Lower leg skin (tissue), 4 donors: ENCODE measurements at regions not wholly inside any gene's neighbourhood (a gene's known extent, or its start where the extent isn't known, plus 50 kb on each side); places are given as distances from the start of the nearest gene placed in this dataset.

Experiments
- DNase-seq, 2 donors: peaks; one replicate each; pipeline ENCODE4 v3.0.0-alpha.2; 2019; ENCODE audit warnings: low spot score in 2 of 2
- H3K4me3 ChIP-seq: fragments of 200-600 bp; sonication (generic); 2 replicates; pipeline ENCODE4 v1.5.1; 2017; ENCODE audit warnings: mild to moderate bottlenecking, low read depth; ENCODE audit not compliant: poor library complexity, severe bottlenecking
- CTCF ChIP-seq, 3 donors: fragments of 450-650 bp; IDR thresholded peaks; one replicate each; pipeline ENCODE4 v1.5.1; 2016; ENCODE audit warnings: antibody characterized with exemption in 3 of 3, mild to moderate bottlenecking in 3 of 3, moderate library complexity in 2 of 3
- POLR2A ChIP-seq, 2 donors: fragments of 450-650 bp; IDR thresholded peaks; one replicate each; pipeline ENCODE4 v1.6.1; 2016 to 2017; ENCODE audit warnings: antibody characterized with exemption in 2 of 2, mild to moderate bottlenecking in 1 of 2, moderate library complexity in 1 of 2
- WGBS, 2 donors: methylation state at CpG; one replicate each; pipeline ENCODE4 v1.1.5; 2018; 5-methylcytosine and 5-hydroxymethylcytosine counted together
- intact Hi-C: fragments of 100-400 bp; cut with DNase I; formaldehyde crosslinking; loops from one replicate; pipeline ENCODE4 v1.15.0; 2023; ENCODE audit warnings: low total_unique reads

GRCh38 chr20:48211847-48212246, 426.6 kb upstream of the SULF2 start:
- intact Hi-C loops: no loop called here
- 91 to 95% methylated on average over 5 of the region's 5 CpGs for WGBS, 2 donors
- TF ChIP-seq POLR2A (IDR thresholded peaks at IDR 0.05) (no peak), CTCF (IDR thresholded peaks at IDR 0.05) (no peak)
- no peak for DNase-seq
- no peak overlapping the region for H3K4me3 ChIP-seq

- intact Hi-C loops: no loop called here
- H3K4me3 ChIP-seq: no peak overlapping the region
- TF ChIP-seq POLR2A (IDR thresholded peaks at IDR 0.05): no peak
- no peak for TF ChIP-seq CTCF (IDR thresholded peaks at IDR 0.05)
- DNase-seq: no peak
- 59 to 65% methylated on average over 3 of the region's 3 CpGs for WGBS, 2 donors
Observed at GRCh38 chr20:48211238-48211637, 426.0 kb upstream of the SULF2 start.

GRCh38 chr20:48210111-48211027, 425.1 kb upstream of the SULF2 start:
- no peak for TF ChIP-seq POLR2A (IDR thresholded peaks at IDR 0.05)
- TF ChIP-seq CTCF (IDR thresholded peaks at IDR 0.05): no peak
- no peak overlapping the region for H3K4me3 ChIP-seq
- 64 to 82% methylated on average over 22 to 27 of the region's 27 CpGs for WGBS, 2 donors
- no peak for DNase-seq
- intact Hi-C loops: no loop called here

GRCh38 chr20:48209102-48209501, 423.8 kb upstream of the SULF2 start:
- intact Hi-C loops: no loop called here
- DNase-seq: no peak
- 25 to 49% methylated on average over 1 to 5 of the region's 5 CpGs for whole genome bisulfite sequencing, 2 donors
- no peak for TF ChIP-seq POLR2A (IDR thresholded peaks at IDR 0.05)
- no peak for TF ChIP-seq CTCF (IDR thresholded peaks at IDR 0.05)
- no peak overlapping the region for H3K4me3 ChIP-seq

- intact Hi-C loops: no loop called here
- no peak for DNase-seq
- H3K4me3 ChIP-seq: no peak overlapping the region
- 88 to 92% methylated on average over 10 of the region's 10 CpGs for WGBS, 2 donors
- TF ChIP-seq CTCF (IDR thresholded peaks at IDR 0.05): no peak
- no peak for TF ChIP-seq POLR2A (IDR thresholded peaks at IDR 0.05)
Observed at GRCh38 chr20:48208176-48208575, 422.9 kb upstream of the SULF2 start.
